ACC112 (cell line): ENCODE measurements at regions not wholly inside any gene's neighbourhood (a gene's known extent, or its start where the extent isn't known, plus 50 kb on each side); places are given as distances from the start of the nearest gene placed in this dataset.

Source experiments
- H2AFZ ChIP-seq: fragments of 200-600 bp; sonication (generic); one replicate; pipeline ENCODE4 v1.6.0; 2017; ENCODE audit warnings: antibody characterized with exemption, low read length; ENCODE audit not compliant: unreplicated experiment
- H3K27ac ChIP-seq: fragments of 200-600 bp; sonication (generic); 2 replicates; pipeline ENCODE4 v1.5.1; 2014; ENCODE audit warnings: low read depth, mild to moderate bottlenecking, antibody characterized with exemption, low read length, moderate library complexity
- H3K27me3 ChIP-seq: fragments of 200-600 bp; sonication (generic); 2 replicates; pipeline ENCODE4 v1.6.1; 2014; ENCODE audit warnings: mild to moderate bottlenecking, antibody characterized with exemption, low read length, moderate library complexity, mixed read lengths; ENCODE audit not compliant: insufficient read depth
- H3K36me3 ChIP-seq: fragments of 200-600 bp; sonication (generic); 2 replicates; pipeline ENCODE4 v1.6.1; 2016; ENCODE audit warnings: mild to moderate bottlenecking, antibody characterized with exemption, low read length, moderate library complexity, mixed read lengths; ENCODE audit not compliant: insufficient read depth
- H3K4me1 ChIP-seq: fragments of 200-600 bp; sonication (generic); one replicate; pipeline ENCODE4 v1.6.1; 2016; ENCODE audit warnings: low read length, mixed read lengths; ENCODE audit not compliant: insufficient read depth, unreplicated experiment, control insufficient read depth
- H3K4me3 ChIP-seq: fragments of 200-600 bp; sonication (generic); 2 replicates; pipeline ENCODE4 v1.5.1; 2014; ENCODE audit warnings: mild to moderate bottlenecking, low read depth, low read length
- H3K79me2 ChIP-seq: fragments of 200-600 bp; sonication (generic); one replicate; pipeline ENCODE4 v1.6.0; 2016; ENCODE audit warnings: low read length; ENCODE audit not compliant: control insufficient read depth, unreplicated experiment, insufficient read depth

GRCh38 chr2:240301256-240301795, 134.1 kb upstream of the GPC1 start:
- Histone ChIP-seq H3K79me2 (no peaks in the 10 kb centered on the region), H3K27me3 (no peaks in the 10 kb centered on the region), H3K36me3 (no peaks in the 10 kb centered on the region), H3K4me1 (no peaks in the 10 kb centered on the region), H3K27ac (no peak overlapping the region), H2AFZ (no peak overlapping the region), H3K4me3 (no peak overlapping the region)

- Histone ChIP-seq H2AFZ (no peak overlapping the region), H3K27ac (no peak overlapping the region), H3K79me2 (no peaks in the 10 kb centered on the region), H3K36me3 (no peaks in the 10 kb centered on the region), H3K4me3 (no peak overlapping the region), H3K27me3 (no peaks in the 10 kb centered on the region), H3K4me1 (no peaks in the 10 kb centered on the region)
These were observed 133.4 kb upstream of the GPC1 start for GRCh38 chr2:240302041-240302440.

- Histone ChIP-seq H3K36me3 (no peaks in the 10 kb centered on the region), H3K79me2 (no peaks in the 10 kb centered on the region), H3K27ac (no peak overlapping the region), H2AFZ (no peak overlapping the region), H3K27me3 (no peaks in the 10 kb centered on the region), H3K4me3 (no peak overlapping the region), H3K4me1 (no peaks in the 10 kb centered on the region)
These were observed 132.4 kb upstream of the GPC1 start for GRCh38 chr2:240302933-240303595.

- Histone ChIP-seq H3K27me3 (no peaks in the 10 kb centered on the region), H3K4me1 (no peaks in the 10 kb centered on the region), H2AFZ (no peak overlapping the region), H3K27ac (no peak overlapping the region), H3K4me3 (no peak overlapping the region), H3K36me3 (no peaks in the 10 kb centered on the region), H3K79me2 (no peaks in the 10 kb centered on the region)
These were observed 131.3 kb upstream of the GPC1 start for GRCh38 chr2:240303896-240304745.

- Histone ChIP-seq H3K27me3 (no peaks in the 10 kb centered on the region), H3K4me3 (no peak overlapping the region), H3K36me3 (no peaks in the 10 kb centered on the region), H3K27ac (no peak overlapping the region), H3K4me1 (no peaks in the 10 kb centered on the region), H2AFZ (no peak overlapping the region), H3K79me2 (no peaks in the 10 kb centered on the region)
These were observed 130.7 kb upstream of the GPC1 start for GRCh38 chr2:240304746-240305161.

GRCh38 chr2:240305369-240305962, 130.0 kb upstream of the GPC1 start:
- Histone ChIP-seq H3K4me1 (no peaks in the 10 kb centered on the region), H3K4me3 (no peak overlapping the region), H3K36me3 (no peaks in the 10 kb centered on the region), H3K79me2 (no peaks in the 10 kb centered on the region), H3K27me3 (no peaks in the 10 kb centered on the region), H3K27ac (no peak overlapping the region), H2AFZ (no peak overlapping the region)

GRCh38 chr2:240306185-240306584, 129.3 kb upstream of the GPC1 start:
- no peak overlapping the region for H3K4me3 ChIP-seq
- no peaks in the 10 kb centered on the region for H3K4me1 ChIP-seq
- H3K27me3 ChIP-seq, result no peaks in the 10 kb centered on the region
- no peaks in the 10 kb centered on the region for H3K36me3 ChIP-seq
- H3K79me2 ChIP-seq, result no peaks in the 10 kb centered on the region
- H2AFZ ChIP-seq, result no peak overlapping the region
- no peak overlapping the region for H3K27ac ChIP-seq

GRCh38 chr2:240308111-240308651, 127.3 kb upstream of the GPC1 start:
- H3K36me3 ChIP-seq, result no peaks in the 10 kb centered on the region
- no peak overlapping the region for H3K4me3 ChIP-seq
- H2AFZ ChIP-seq, result no peak overlapping the region
- H3K4me1 ChIP-seq, result no peaks in the 10 kb centered on the region
- no peak overlapping the region for H3K27ac ChIP-seq
- H3K27me3 ChIP-seq, result no peaks in the 10 kb centered on the region
- no peaks in the 10 kb centered on the region for H3K79me2 ChIP-seq

- Histone ChIP-seq H3K36me3 (no peaks in the 10 kb centered on the region), H3K4me1 (no peaks in the 10 kb centered on the region), H3K79me2 (no peaks in the 10 kb centered on the region), H3K27me3 (no peaks in the 10 kb centered on the region), H3K4me3 (no peak overlapping the region), H3K27ac (no peak overlapping the region), H2AFZ (no peak overlapping the region)
These were observed 126.2 kb upstream of the GPC1 start for GRCh38 chr2:240309214-240309613.

- no peak overlapping the region for H3K4me3 ChIP-seq
- H3K27ac ChIP-seq, result no peak overlapping the region
- H3K79me2 ChIP-seq, result no peaks in the 10 kb centered on the region
- no peaks in the 10 kb centered on the region for H3K27me3 ChIP-seq
- H2AFZ ChIP-seq, result no peak overlapping the region
- H3K4me1 ChIP-seq, result no peaks in the 10 kb centered on the region
- no peaks in the 10 kb centered on the region for H3K36me3 ChIP-seq
These were observed 125.3 kb upstream of the GPC1 start for GRCh38 chr2:240310201-240310600.
